ENCODE measurements at regions not wholly inside any gene's neighbourhood (a gene's known extent, or its start where the extent isn't known, plus 50 kb on each side); places are given as distances from the start of the nearest gene placed in this dataset.

- no peak for DNase-seq
- Histone ChIP-seq H3K27ac (no peak overlapping the region), H3K9me3 (replicated peaks in 1 of 3) (peaks cover 0 to 13% (median 0%) of the 10 kb centered on the region in 3 donors), H3K4me3 (no peak overlapping the region), H3K36me3 (replicated peaks in 1 of 2) (no peaks in the 10 kb centered on the region), H3K4me1 (replicated peaks in 1 of 2) (peaks cover 0 to 7% of the 10 kb centered on the region in 2 donors), H3K27me3 (no peaks in the 10 kb centered on the region)
- intact Hi-C loops (cut with DNase I), result no loop called here
- WGBS, 4 donors, result 67 to 78% (median 71%) methylated on average over 2 of the region's 2 CpGs
- TF ChIP-seq POLR2A (IDR thresholded peaks at IDR 0.05) (no peak), CTCF (IDR thresholded peaks at IDR 0.05) (no peak)
These were observed 62.7 kb upstream of the ARHGAP42 start for GRCh38 chr11:100624346-100624745.

- Histone ChIP-seq H3K4me3 (no peak overlapping the region), H3K27me3 (no peaks in the 10 kb centered on the region), H3K9me3 (replicated peaks in 1 of 3) (peaks cover 0 to 13% (median 0%) of the 10 kb centered on the region in 3 donors), H3K27ac (no peak overlapping the region), H3K36me3 (replicated peaks in 1 of 2) (no peaks in the 10 kb centered on the region), H3K4me1 (replicated peaks in 1 of 2) (peaks cover 0 to under 1% of the 10 kb centered on the region in 2 donors)
- TF ChIP-seq POLR2A (IDR thresholded peaks at IDR 0.05), result no peak
- no peak for TF ChIP-seq CTCF (IDR thresholded peaks at IDR 0.05)
- WGBS, 4 donors, result 77 to 85% (median 81%) methylated on average over 4 of the region's 4 CpGs
- DNase-seq, result no peak
- intact Hi-C loops (cut with DNase I), result no loop called here
These were observed 62.0 kb upstream of the ARHGAP42 start for GRCh38 chr11:100625041-100625440.

GRCh38 chr11:100629671-100630070, 57.4 kb upstream of the ARHGAP42 start:
- no peak for DNase-seq
- H3K36me3 ChIP-seq (replicated peaks in 1 of 2), result no peaks in the 10 kb centered on the region
- intact Hi-C loops (cut with DNase I), result no loop called here
- no peaks in the 10 kb centered on the region for H3K27me3 ChIP-seq
- no peak overlapping the region for H3K27ac ChIP-seq
- H3K4me3 ChIP-seq, result no peak overlapping the region
- H3K9me3 ChIP-seq (replicated peaks in 1 of 3), result no peaks in the 10 kb centered on the region
- H3K4me1 ChIP-seq (replicated peaks in 1 of 2), result peaks cover 0 to 11% of the 10 kb centered on the region in 2 donors
- 23 to 31% (median 27%) methylated on average over 1 of the region's 1 CpG for WGBS, 4 donors
- no peak for TF ChIP-seq CTCF (IDR thresholded peaks at IDR 0.05)
- TF ChIP-seq POLR2A (IDR thresholded peaks at IDR 0.05), result no peak

- H3K27ac ChIP-seq, result no peak overlapping the region
- H3K36me3 ChIP-seq (replicated peaks in 1 of 2), result no peaks in the 10 kb centered on the region
- no peak overlapping the region for H3K4me3 ChIP-seq
- peaks cover 0 to 11% of the 10 kb centered on the region in 2 donors for H3K4me1 ChIP-seq (replicated peaks in 1 of 2)
- H3K9me3 ChIP-seq (replicated peaks in 1 of 3), result no peaks in the 10 kb centered on the region
- intact Hi-C loops (cut with DNase I), result no loop called here
- no peak for TF ChIP-seq POLR2A (IDR thresholded peaks at IDR 0.05)
- TF ChIP-seq CTCF (IDR thresholded peaks at IDR 0.05), result no peak
- no peaks in the 10 kb centered on the region for H3K27me3 ChIP-seq
- DNase-seq, result no peak
- WGBS, 4 donors, result 83 to 97% (median 91%) methylated on average over 2 of the region's 2 CpGs
These were observed 56.2 kb upstream of the ARHGAP42 start for GRCh38 chr11:100630898-100631297.
